NCI-H2171 treated with DMSO at 0.1 percent for 48 hours (cell line): ENCODE measurements at regions not wholly inside any gene's neighbourhood (a gene's known extent, or its start where the extent isn't known, plus 50 kb on each side); places are given as distances from the start of the nearest gene placed in this dataset.
"Not testable (repeated sequence)": the region's sequence is repeated elsewhere in the genome, so short reads cannot be mapped to it uniquely, and the experiment has no call there.

ENCODE experiments used
- DNase-seq: peaks from one replicate; lab custom pipeline; 2025; lab: John Stamatoyannopoulos, UW

DNA sequence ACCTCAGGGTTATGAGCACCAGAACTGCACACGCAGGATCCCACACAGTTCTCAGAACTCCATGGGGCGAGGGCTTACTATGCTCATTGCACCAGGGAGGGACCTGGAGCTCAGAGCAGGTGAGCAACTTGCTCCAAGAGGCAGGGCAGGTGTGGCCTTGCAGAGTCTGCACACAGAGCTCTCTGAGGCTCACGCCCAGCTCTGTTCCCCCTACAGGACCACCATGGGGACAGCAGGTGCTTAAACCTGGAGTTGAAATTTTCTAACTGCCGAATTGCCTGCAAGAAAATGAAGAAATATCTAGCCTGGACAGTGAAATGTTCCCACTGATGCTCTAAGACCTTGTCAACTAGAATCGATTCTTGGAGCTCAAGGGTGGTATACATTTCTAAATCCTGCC is 49.9 kb upstream of the MSMB start:
- not testable (repeated sequence) for DNase-seq

DNA sequence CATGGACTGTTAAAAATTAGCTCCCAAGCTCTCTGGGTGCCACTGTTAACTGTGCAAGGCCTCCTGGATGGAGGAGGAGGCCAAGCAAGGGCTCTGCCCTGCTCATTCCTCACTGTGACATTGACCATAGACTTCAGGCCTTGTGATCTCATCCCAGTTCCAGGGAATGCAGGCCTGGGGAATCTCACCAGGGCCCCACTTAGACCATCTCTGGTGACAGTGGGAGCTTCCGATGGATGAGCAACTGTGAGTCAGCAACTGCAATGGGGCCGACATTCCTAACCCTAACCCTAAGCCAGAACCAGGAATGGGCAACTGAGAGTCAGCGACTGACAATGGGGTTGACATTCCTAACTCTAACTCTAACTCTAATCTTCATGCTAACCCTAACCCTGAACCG is 50.4 kb upstream of the MSMB start:
- DNase-seq = no peak

DNA sequence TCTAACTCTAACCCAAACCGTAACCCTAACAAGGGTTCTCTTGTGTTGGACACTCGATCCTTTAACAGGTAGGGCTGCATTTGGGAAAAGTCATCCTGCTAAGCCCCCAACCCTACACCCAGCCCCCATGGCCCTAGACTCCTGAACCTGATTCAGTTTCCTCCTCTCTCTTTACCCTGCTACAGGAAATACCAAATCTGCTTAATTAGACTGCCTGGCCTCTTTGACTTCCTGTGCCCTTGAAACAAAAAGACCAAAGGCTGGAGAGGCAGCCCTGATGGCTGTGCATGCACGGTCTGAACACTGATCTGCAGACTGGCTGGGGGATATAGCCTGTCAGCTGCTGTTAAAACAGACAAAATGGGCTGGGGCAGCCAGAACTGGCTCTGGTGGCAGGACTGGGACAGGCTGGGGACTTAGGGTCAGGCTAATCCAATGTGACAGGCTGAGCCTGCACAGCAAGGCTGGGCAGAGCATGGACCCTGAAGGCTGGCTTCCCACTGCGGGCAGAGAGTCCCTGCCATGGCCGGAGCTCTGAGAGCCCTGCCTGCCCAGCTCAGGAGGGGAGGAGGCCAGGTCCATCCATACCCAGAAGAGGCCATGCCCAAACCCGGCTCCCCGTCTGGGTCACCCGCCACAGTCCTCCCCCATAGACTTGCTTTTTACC is 51.0 kb upstream of the MSMB start:
- DNase-seq = no peak

DNA sequence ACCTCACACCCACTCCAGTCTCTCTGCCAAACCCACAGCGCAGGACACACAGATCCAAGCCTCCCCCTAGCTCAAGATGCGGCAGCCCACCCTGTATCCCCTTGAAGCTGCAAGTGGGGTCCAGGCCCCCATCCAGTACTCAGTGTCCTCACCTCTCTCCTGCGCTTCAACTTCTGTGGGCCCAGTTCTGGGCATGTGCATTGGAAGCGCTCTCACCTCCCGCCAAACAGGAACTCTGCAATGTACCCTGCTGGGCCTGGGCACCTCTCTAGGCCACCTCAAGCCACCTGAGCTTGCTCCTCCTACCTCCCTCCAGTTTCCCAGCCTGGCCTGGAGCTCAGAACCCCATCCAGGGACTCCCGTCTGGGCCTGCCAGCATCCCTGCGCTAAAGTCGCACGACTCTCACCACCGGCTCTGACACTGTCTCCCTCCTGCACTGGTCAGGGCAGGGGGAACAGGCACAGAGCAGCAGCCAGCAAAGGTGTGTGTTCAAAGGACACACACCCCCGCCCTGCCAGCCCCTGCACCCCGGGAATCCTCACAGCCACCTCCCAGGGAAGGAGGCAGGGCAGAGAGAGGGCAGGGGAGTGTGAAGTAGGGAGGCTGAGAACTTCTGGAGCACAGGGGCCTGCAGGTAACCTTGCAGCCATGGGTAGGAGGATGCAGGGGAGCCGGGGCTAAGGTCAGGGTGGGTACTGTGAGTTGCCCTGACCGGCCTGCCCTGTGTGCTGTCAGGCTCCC is 51.7 kb upstream of the MSMB start:
- no peak for DNase-seq

DNA sequence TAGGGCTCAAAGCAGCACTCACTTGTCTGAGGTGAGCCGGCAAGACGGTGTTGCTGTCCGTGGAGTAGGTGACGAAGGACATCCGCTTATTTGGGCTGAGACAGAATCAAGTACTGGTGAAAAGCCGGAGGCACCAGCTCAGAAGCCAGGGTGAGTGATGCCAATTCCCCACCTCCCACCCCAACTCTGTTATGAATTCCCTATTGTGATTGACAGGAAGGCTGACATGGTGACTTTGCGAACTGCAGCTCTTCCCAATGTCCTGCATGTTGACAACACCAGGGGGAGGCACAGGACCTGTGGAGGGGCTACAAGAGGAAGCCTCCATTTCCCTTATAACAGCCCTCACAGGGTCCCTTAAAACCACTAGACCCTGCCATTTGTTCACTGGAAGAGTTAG is 52.3 kb upstream of the MSMB start:
- DNase-seq = no peak

DNA sequence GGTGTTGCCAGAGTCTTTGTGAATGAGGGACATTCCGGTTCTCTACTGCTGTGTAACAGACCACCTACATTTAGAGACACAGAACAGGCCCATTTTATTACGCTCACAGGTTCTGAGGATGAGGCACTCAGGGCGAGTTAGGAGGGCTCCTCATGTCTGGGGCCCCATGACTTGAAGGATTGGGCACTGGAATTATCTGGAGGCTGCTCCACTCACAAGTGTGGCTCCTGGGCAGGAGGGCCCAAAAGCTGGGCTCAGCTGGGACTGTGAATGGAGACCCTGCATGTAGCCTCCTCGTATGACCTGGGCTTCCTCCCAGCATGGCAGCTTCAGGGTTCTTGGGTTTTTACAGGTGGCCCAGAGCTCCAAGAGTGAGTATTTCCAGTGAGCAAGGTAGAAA is 52.9 kb upstream of the MSMB start:
- DNase-seq = not testable (repeated sequence)

DNA sequence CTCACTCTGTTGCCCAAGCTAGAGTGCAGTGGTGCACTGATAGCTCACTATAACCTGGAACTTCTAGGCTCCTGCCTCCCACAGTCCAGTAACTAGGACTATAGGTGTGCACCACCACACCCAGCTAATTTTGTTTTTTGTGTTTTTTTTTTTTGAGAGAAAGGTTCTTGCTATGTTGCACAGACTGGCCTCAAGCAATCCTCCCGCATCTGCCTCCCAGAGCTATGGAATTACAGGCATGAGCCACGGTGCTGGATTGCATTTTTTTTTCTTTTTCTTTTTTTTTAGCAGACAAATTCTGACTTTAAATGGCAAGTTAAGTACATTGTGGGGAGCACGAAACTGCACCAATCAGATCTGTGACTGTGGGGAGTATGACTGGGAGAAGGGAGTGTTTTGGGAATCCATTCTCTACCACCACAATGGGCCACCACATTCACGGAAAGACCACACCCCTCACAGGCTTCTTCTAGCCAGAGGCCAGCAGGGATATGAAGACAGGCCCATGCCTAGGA is 58.1 kb upstream of the MSMB start:
- DNase-seq = no peak

DNA sequence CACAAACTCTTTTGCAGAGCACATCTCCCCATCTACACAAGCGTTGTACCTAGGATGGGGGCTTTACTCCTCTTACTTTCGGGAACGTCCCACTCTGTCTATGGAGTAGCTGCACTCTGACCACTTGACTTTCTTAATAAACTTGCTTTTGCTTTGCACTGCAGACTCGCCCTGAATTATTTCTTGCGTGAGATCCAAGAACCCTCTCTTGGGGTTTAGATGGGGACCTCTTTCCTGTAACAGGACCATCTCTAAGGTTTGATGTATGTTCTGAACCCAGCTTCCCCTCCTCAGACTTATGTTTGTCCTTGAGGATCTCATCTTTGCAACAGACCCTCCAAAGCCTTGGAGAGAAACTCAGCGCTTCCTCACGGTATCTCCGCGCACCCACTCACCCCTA is 59.3 kb upstream of the MSMB start:
- not testable (repeated sequence) for DNase-seq

DNA sequence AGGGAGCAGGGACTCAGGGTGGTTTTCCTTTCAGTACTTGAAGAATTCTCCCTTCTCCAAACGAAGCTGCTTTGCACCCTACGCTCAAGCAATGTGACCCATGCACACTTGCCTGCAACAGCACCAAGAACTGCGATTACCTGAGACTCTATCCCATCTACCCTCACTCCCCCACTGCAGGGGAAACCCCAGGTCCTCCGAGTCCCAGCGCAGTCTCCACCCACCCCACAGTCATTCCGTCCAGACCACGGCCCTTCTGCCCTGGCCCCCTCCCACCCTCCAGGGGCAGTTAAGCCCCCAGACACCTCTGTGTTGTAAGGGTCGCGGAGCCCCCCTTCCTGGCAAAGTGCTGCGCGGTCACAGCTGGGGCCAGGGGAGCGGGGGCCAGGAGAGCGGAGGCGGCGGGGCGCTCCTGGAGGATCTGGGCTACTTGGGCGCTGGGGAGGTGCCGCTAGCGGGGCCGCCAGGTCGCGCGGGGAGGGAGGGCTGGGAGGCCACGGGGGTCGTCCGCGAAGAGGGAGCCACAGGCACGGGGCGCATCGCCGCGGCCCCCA is 59.9 kb upstream of the MSMB start:
- not testable (repeated sequence) for DNase-seq

DNA sequence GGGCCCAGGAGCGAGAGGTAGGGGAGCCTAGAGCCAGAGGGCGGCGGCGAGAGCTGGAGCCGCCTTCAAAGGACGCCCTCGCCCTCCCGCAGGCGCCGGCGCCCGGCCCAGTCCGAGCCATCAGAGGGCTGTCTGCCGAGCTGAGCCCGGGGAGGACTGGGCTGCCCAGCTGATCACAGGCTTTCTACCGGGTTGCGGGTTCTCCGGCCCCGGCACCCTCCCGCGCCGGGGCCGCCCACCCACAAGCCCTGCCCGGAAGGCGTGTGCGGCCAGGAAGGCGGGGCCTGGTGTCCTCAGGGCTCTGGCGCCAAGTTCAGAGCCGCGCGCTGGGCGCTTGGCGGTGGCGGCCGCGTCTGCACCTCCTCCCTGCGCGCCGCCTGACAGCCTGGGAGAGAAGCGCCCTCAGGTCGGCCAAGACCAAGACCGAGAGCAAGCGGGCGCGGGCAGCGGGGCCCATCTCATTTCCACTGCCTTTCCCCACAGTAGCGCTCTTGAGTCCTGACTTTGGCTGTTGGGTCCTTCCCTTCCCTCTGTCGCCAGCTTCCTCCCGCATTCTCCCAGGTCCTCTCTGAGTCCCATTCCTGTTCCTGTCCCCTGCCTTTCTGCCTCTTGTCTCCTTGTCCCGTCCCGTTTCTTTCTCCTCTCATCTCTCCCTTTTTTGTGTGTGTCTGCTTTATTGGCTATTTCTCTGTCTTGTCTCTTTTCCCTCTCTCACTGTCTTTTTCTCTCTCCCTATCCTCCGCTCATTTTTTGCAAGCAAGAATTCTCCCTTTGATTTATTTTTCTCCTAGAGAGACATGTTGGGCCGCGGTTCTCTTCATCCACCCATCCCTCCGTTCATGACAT is 60.6 kb upstream of the MSMB start:
- peak; percentile 55 for DNase-seq

DNA sequence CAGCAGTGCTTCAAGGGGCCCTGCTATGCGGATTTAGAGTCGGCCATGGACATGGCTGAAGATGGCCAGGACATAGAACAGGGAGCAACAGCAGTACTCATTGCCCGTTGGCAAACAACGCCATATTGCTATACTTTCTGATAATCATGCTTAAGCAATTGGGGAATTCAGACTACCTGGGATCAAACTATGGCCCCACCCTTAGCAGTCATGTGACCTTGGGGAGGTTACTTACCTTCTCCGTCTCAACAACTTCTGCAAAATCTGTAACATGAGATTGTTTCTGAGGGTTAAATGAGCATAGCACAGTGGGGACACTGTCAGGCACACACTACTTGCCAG is 62.1 kb upstream of the MSMB start:
- not testable (repeated sequence) for DNase-seq

DNA sequence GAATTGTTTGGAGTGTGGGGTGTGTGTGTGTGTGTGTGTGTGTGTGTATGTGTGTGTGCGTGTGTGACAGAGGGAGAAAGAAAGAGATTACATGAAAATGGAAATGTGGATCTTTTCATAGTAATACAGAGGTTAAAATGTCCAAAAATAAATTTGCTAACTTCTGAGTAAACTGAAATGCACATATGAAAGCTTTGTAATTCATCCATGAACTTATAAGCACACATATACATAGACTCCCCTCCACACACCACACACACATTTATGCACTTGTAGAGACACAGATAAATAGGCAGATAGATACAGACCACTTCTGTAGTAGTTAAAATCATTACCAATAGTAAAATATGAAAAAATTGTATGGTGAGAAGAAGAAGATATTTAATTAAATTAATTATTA is 108.2 kb upstream of the MSMB start:
- not testable (repeated sequence) for DNase-seq

DNA sequence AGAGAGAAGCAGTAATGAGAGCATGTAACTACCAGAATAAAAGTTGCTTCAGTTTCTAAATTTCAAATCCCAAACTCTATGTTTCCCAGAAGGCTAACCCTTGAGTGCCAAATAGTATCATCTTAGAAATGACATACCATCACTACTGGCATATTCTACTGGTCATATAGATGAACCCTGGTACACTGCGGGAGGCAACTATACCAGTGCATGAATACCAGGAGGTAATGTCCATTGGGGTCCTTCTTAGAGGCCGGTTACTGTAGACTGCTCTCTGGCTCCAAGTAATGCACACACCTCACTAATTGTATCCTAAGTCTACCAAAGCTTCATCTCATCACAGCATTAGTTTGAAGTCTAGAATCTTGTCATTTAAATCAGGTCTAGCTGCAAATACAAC is 108.6 kb upstream of the MSMB start:
- not testable (repeated sequence) for DNase-seq

DNA sequence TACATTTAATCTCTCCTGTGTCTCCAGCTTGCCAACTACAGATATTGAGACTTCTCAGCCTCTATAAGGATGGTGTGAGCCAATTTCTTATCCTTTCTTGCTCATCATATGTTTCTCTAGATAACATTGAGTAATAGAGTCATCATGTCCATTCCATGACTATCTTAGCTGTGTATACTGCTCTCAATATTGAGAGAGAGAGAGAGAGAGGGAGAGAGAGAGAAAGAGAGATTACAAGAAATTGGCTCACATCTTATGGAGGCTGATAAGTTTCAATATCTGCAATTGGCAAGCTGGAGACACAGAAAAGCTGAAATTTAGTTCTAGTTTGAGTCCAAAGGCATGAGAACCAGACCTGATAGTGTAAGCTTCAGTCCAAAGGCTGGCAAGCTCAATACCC is 110.8 kb upstream of the MSMB start:
- DNase-seq = not testable (repeated sequence)

DNA sequence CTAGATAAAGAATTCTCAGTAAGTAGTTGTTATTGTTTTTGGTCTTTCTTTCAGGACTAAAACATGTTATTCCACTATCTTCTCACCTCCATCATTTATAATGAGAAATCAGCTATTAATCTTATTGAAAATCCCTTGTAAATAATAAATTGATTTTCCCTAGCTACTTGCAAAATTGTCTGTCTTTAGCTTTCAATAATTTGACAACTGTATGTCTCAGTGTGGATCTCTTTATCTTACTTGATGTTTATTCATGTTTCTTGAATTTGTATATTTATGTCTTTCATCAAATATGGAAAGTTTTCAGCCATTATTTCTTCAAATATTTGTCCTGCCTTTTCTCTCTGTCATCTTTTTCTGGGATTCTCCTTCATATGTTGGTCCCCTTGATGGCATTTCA is 117.1 kb upstream of the ANTXRL start:
- no peak for DNase-seq

DNA sequence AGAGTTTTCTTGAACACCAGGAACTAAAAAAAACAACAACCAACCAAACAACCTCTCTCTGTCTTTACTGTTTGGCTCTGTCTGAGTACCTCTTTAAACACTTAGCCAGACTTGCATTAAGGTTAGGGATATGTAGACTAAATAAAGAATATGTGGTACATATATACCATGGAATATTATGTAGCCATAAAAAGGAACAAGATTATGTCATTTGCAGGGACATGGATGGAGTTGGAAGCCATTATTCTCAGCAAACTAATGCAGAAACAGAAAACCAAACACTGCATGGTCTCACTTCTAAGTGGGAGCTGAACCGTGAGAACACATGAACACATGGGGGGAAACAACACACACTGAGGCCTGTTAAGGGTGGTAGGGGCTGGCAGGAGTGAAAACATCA is 116.0 kb upstream of the ANTXRL start:
- no peak for DNase-seq

DNA sequence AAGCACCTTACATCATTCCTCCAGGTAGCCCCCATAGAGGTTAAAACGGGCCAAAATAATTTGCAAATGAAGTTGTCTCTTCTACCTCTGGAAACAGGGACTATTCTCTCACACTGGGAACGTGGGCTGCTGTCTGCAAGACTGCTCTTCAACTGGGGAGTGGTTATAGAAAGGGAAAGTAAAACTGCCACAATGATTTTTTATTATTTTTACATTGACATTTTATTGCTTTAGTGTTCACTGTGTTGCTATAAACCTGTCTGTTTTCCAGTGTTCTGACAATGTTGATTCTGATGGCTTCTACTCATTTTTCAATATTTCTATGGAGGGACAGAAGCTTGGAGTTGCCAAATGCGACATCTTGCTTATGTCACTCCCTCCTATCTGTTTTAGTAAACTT is 115.1 kb upstream of the ANTXRL start:
- DNase-seq = no peak

DNA sequence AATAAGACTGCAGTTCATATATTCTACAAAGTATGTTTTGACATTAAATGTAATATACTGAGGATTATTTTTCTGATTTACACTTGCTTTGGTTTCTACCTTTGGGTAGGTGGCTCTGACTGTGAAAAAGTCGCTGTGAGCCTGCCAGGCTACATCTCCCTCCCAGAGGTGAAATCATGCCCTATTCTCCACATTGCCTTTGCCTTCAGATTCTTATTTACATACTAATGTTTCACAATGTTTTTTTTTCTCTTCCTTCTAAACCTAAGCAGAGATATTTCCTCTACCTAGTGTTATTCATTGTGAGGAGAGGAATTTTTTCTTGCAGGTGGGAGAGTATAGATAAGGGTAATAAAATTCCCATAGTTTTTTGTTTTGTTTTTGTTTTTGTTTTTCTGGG is 111.5 kb upstream of the ANTXRL start:
- DNase-seq = no peak

DNA sequence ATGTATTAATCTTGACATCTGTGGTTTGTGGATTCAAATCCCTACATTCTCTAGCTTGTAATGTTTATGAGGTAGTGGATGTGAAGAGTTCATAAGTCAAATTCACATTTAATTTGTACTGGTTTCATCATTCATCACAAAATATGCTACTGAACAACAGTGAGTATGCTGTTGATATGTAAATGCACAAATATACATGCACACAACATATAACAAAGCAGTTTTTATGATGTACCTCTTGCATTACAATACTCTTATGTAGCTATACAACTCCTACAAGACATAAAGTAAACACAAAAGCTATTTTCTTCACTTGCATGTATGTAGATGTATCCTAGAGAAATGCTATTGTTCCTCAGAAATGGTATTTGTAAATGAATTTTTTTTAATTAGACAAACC is 111.0 kb upstream of the ANTXRL start:
- DNase-seq = no peak

DNA sequence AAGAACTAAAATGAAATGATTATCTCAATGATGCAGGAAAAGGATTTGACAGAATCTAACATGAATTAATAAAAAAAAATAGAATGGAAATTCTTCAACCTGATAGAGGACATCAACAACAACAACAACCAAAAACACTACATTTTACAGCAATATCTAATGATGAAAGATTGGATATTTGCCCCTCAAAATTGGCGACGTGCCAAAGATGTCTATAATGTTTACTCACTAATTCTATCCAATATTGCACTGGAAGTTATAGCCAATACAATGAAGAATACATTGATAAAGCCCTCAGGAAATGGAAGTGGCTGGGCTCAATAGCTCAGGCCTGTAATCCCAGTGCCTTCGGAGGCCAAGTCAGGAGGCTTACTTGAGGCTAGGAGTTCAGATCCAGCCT is 99.4 kb upstream of the ANTXRL start:
- DNase-seq = not testable (repeated sequence)

DNA sequence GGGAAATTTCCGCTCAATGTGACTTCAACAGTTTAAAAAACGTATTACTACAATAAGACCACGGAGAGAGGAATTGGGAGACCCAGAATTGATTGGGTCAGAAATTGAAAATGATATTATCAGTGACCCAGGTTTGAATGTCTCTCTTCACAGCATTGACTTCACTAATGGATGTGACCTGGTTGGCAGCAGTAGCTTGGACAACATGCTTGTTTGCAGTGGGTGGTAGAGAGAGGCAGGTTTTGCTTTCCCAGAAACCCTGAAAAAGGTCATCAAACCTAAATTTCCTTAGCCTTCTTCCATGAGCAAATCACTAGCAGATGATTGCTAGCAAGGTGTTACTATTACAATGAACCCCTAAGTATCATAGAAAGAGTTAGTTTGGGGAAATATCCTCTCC is 89.7 kb upstream of the ANTXRL start:
- no peak for DNase-seq

DNA sequence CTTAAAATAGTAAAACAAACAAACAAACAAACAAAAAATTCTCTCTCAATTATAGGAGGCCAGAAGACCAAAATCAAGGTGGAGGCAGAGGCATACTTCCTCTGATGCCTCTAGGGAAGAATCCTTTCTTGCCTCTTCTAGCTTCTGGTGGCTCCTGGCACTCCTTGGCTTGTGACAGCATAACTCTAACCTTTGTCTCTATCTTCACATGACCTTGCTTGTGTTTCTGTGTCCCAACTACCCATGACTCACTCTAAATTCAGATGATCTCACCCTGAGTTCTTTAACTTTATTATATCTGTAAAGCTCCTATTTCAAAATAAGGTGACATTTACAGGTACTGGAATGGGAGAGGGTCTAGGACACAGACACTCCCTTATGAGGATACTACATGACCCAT is 88.3 kb upstream of the ANTXRL start:
- no peak for DNase-seq

DNA sequence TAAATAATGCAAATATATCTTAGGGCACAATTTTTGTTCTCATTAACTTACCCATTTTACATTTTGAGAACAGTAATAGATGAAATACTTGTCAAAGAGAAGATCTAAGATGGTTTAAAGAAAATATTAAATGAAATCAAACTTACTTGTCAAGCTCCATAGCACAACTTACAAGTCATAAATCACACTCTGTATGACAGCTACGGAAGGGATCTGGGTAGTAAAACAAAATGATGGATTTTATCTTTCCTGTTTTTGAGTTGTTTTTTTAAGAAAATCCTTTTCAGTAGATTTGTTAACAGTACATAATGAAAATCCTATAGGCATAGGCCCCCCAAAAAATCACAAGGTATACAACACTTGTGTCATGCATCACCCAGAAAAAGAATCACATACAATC is 84.4 kb upstream of the ANTXRL start:
- not testable (repeated sequence) for DNase-seq
